Activated CD4-positive, CD25-positive, alpha-beta regulatory T cell (primary cell): ENCODE measurements at regions not wholly inside any gene's neighbourhood (a gene's known extent, or its start where the extent isn't known, plus 50 kb on each side); places are given as distances from the start of the nearest gene placed in this dataset.

Source experiments
- DNase-seq, 4 experiments: peaks; one replicate each; lab custom pipeline; 2025; lab: John Stamatoyannopoulos, UW

DNA sequence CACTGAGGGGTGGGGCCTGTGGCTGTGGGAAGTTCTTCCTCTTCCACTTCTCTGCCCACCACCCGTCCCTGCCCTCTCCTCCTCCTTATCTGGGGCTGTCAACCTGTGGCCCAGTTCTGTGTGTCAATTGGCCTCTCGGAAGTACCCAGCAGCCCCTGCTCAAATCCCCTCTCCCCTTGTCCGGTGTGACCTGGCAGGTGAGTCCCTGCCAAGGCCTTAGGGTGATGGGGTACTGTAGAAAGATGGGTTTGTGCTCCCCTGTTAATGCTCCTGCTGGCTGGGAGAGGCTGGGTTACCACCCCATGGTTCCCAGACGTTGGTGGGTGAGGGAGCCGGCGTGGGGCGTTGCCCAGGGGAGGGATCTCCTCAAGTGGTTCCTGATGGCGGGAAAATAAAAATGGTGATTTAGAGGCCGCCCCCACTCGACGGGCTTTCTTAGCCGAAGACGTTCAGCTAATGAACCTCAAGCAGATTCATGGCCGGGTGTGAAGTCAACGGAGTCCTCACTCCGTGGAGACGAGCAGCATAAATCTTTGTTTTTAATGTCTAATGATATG, 141.2 kb downstream of the URI1 start:
- DNase-seq, result no peak

DNA sequence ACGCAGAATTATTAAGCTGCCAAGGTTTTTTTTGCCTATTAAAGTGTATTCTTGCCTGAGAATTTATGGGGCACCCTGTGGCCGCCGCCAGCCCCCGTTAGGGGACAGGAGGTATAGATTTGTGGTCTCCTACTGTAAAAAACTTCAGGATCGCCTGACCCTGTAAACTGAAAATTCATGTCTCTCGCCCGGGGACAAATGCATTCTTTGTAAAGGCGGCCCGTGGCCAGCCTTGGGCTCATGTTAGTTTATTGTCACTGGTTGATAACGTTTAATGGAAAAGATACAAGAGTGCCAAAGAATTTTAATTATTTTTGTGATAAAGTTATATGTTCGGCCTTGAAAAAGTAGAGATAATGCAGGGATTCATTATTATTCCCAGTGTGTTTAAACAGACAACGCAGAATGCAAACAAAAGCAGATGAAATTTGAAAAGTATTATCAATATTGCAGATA, 141.7 kb downstream of the URI1 start:
- DNase-seq, result no peak

DNA sequence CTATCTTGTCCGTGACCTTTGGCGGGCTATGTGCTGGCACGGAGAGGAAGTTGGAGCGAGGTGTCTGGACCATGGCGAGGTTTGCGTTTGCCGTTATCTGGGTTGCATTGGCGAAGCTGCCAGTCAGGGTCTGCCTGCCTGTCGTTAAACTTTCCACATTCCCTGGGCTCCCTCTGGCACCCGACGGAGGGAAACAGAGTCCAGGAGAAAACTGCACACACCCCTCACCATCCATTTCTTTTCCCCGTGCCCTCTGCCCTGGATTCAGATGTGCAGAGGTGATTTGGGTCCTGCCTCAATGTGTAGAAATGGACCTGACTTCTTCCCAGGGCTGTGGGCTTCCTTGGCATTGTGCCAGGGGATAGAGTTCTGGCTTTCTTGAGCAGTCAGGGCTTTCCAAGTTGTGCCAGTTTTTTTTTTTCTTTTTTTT, 142.4 kb downstream of the URI1 start:
- DNase-seq, result no peak

DNA sequence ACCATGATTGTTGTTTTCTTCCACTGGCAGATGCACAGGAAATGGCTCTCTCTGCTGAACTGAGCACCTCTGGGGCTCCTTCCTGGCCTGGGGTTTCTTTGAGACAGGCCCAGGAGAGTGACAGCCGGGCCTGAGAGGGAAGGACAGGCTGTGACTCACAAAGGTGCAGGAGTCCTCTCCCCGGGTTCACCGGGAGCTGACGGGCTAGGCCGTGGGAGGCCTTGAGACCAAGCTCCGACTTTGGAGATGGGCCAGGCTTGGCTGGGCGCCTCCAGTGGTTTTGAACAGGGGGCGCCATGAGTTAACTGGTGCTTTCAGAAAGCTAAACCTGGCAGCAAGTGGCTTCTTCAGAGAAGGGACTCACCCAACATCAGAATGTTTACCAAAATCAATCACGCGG, 143.4 kb downstream of the URI1 start:
- DNase-seq, result no peak

DNA sequence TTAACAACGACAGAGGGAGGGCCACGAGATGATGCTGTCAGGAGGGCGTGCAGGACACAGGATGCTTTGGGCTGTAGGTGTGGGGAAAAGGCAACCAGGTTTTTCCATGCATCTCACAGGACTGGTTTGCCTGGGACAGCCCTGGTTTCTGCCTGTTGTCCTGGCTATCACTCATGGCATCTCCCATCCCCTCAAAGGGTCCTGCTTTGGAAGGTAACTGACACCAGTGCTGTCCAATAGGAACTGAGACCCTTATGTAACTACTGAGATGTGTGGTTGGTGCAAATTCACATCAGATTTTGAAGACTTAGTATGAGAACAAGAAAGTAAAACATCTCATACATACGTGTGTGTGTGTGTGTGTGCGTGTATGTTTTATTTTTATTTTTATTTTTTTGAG, 144.2 kb downstream of the URI1 start:
- no peak for DNase-seq

DNA sequence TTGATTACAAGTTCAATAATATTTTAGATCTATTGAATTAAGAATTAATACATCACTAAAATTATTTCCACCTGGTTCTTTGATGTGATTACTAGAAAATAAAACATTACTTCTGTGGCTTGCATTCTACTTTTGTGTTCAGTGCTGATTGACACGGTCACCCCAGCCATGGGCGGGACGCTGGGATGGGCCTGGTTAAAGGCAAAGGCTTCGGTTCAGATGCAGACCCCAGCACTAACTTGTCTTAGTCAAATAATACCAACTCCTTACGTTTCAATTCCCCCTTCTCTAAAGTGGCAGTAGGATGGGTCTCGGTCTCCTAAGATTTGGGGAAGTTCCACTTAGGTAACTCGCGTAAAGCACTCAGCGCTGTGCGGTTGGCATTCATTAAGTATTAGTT, 144.9 kb downstream of the URI1 start:
- DNase-seq, result no peak

DNA sequence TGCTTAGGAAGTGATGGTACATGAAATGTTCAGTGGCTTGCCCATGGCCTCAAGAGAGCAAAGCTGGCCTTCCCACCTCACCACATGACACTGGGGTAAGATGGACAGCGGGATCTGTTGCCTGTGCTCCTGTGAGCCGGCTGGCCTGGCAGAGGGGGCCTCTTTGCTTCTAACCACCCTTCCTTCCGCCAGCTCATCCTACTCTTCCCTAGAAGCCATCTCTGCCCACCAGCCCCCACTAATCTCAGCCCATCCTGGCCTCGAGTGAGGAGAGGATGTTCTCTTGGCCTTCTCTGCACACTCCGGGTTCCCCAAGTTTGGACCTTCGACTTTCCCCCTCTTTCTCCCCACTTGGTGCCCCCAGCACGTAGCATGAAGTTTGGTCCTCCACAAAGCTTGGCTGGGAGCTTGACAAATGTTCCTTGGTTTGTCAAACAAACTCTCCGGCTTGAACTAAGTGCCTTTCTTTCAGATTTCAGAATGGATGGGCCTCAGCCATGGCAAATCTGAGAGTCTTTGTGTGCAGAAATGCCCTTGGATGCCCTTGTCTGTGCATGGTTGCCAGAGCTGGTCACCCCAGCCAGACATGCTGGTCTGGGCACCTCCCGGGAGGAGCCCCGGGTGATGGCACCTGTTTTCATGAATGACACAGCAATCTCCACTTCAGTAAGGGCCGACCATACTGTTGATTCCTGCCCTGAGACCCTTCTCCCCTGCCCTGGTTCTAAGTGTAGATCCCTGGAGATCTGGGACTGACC, 145.5 kb downstream of the URI1 start:
- DNase-seq, result no peak

DNA sequence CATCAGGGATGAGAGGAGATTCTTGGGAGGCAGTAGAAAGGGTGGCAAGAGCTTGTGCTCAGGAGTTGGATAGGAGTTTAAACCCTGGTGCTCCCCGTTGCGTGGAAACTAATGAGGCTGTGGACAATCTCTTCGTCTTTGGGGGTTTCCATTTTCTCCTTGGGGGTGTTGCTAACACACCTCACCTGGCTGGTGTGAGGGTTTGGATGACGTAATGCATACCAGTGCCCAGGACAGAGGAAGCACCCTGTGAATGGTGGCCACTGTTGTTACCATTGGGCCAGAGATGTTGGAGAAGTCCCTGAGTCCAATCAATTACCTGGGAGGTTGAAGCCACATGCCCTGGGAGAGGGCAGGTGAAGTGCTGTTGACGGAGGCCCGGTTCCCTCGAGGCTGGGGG, 146.5 kb downstream of the URI1 start:
- DNase-seq, result no peak

DNA sequence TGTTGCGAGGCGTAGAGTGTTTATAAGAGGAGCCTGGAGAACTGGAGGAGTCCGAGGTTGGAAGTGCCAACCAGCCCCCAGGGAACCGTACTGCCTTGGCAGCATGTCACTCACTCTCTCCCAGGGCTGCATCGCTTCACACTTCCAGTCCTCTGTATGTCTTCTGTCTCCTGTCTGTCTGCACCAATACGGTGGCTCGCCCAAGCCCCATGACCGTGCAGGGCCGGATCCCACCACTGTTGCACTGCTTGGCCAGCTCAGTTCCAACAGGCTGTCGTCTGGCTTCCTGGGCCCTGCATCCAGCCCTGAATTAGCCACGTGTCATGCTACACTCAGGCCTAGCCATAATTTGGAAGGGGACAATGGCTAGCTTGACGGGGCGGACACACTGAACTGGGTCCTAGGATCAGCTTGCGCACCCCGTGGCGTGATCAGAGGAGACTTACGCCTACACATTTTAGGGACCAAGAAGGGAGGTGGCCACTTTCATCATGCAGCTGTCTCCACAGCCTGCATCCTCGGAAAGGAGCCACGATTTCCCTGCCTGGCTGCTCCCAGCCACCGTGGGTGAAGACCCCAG, 147.1 kb downstream of the URI1 start:
- no peak for DNase-seq

DNA sequence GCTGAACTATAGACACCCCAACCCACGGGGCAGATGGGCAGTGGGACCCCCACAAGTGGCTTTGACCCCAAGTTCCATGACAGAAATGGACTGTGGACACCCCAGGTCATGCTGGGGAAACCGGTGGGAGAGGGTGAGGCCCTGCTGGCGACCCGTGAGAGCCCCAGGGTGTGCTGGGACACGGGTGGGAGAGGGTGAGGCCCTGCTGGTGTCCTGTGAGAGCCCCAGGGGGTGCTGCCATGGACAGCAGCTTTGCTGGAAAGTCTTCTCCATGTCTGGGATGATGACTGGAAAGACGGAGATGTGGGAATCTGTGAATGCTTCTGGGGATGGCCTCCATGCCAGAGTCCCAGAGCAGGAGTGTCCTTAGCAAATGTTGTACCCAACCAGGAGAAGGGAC, 148.4 kb downstream of the URI1 start:
- DNase-seq, result no peak

DNA sequence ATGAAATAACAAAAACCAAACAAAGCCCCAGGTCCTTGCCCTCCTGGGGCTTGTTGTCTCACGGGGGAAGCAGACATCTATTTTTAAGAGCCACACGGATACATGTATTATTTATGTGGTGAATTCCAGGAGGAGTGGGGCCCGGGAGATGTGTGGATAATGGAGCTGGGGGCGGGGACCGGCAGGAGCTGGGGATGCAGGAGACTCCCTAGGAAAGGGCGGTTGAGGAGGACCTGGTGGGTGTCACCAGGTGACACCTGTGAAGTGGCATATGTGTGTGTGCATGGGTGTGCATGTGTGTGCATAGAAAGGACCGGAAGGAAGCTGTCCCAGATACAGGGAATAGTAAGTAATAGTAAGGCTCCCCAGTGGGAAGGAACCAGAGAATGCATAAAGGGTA, 148.9 kb downstream of the URI1 start:
- DNase-seq, result no peak

DNA sequence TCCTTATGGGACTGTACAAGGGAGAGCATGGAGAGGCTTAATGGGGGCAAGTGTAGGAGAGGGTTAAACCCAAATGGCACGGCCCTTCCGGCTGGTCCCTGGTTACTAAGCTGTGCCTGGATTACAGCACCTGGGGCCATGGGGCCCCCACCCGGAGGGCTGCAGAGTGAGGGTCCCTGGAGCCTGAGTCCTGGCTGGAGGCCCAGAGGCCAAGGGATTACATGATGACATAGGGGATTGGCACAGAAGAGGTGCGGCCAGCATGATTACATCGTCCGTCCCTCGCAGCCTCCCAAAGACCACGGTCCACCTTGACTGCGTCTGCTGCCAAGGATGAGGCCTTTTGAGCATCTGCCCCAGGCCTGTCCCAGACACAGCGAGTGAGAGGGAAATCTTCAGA, 149.4 kb downstream of the URI1 start:
- DNase-seq, result no peak

DNA sequence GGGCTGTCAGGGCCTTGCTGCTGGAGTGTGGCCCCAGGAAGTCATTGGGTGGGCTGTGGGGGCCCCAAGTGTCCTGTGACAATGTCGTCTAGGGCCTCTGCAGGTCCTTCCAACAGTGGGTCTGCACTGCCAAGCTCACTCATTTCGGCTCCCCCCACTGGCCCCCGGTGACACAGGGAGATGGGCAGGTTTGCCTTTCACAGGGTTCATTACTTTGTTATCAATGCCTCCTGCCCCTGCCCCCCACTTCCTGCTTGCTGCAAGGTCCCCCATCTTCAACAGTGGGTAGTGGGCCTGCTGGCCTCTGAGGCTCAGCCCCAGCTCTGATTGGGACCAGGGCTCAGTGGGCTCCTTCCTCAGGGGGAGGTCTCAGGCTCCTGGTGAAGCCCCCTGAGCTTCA, 149.8 kb downstream of the URI1 start:
- no peak for DNase-seq

DNA sequence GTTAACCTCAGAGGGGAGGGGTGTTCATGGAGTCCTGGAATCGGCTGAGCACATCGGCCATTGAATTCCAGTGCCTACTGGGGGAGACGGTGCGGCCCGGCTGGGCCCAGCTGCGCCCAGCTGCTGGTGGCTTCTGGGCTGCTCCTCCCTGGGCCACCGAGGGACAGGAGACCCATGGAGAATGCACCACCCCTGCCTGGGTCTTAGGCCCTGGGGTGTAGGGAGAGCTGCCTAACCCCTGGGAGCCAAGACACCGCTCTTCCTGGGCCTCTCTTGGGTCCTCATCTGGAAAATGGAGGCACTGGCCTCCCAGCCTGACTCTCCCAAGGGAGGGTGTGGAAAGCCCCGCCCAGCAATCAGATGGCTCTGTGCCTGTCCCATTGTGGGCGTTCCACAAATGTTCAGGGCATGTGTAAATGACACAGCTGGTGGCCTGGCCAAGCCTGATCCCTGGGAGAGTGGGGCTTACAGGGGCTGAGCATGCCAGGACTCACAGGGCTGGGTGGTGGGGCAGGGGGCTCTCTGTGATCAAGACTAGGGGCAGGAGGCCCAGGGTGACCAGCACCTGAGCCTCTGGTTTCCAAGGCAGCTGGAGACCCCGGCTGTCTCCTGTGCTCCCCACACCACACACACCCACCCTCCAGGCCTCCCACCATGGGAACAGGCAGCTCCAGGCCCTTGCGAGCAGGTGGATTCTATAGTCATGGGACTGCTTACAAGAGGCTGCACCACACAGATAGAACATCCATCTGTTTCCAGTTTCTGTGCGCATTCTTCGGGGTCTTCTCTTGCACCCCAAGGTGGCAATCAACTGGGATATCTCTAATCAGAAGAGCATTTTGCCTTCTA, 150.9 kb downstream of the URI1 start:
- no peak for DNase-seq

DNA sequence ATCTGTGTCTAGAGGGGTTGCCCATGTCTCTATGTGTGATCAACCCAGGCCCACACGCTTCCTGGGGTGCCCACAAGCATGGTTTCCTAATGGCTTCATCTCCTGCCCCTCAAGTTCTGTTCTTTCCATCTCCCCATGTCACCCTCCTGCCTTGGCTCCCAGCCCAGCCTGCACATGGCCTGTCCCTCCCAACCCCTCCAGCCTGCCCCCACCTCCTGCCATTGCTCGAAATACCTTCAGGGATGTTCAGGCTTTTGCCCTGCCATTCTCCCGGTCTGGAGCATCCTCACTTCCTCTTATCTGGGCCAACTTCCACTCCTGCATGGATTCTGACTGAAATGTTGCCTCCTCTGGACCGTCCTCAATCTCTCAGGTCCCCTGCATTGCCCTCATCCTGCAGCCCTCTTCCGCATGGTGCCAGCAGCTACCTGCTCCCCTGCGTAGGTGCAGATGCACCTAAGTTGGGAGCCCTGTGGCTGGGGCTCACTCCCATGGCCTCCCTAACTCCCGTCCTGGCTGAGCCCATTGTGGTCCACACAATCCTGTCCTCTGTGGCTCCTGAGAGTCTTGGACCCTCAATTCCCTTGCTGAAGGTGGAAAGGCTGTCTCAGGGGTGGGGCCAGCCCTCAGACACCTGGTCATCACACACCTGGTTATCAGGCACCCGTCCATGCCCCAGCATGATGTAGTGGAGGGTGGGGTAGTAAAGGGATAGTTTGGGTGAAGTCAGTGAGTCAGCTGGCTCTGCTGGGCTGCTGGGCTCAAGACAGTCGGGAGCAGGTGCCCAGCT, 152.1 kb downstream of the URI1 start:
- no peak for DNase-seq

DNA sequence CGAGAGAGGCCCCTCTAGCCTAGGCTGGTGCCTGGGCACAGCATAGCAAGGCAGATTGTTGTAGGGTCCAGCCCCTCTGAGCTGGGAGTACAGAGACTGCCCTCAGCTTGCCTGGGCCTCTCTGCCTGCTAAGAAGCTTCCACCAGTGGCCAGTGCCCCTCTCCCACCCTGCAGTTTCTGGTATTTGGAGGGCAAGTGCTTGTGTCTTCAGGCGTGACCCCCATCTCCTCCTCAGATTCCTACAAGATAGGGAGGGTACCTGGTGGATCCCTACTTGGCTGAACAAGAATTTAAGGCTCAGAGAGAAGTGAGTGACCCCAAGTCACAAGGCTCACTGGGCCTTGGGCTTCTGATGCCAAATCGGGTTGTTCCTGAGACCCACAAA, 152.7 kb downstream of the URI1 start:
- no peak for DNase-seq

DNA sequence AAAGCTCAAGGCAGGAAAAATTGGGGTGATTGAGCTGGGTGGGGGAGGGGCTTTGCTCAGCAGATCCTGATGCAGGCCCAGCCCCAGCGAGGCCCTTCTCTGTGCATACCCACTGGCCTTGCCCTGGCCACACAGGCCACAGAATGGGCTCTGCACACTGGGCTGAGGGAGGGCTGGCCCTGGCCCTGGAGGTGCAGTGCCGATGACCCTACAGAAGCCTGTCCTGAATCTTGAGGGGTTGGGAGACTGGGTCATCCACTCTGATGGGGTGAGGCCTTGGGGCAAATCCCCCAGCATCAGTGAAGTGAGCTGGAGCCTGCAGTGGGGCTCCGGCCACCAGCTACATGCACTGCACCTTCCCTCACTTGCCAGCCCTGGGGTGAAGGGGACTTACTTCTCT, 153.1 kb downstream of the URI1 start:
- DNase-seq, result no peak

DNA sequence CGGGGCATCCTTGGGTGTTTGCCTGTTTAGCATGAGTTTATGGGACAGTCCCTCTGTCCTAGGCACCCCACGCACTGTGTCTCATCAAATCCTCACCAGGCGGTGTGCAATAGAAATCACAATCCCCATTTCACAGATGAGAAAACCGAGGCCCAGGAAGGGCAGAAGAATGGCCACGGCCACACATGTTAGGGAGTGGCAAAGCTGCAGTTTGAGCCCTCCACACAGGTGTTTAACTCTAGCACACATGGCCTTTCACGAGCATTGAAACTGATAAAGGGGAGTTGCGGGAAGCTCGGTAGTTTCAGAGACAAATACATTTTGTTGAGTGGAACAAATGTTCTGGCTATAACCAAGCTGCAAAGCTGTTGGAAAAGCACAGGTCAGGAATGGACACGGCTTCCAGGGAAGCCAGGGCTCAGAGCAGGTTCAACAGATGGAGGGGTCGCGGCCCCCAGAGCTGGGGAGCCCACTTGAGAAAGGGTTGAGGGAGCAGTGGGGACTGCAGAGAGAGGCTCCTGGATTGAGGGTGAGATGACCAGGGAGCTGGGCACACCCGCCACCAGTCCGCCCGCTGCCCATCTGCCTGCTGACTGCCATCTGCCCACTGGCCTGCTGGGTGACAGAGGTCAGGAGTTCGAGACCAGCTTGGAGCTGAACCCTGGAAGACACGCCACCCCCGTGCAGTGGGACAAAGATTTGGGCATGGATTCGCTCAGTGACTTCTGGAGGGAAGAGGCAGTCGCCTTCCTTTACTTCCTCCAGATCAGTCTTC, 154.7 kb downstream of the URI1 start:
- no peak for DNase-seq

DNA sequence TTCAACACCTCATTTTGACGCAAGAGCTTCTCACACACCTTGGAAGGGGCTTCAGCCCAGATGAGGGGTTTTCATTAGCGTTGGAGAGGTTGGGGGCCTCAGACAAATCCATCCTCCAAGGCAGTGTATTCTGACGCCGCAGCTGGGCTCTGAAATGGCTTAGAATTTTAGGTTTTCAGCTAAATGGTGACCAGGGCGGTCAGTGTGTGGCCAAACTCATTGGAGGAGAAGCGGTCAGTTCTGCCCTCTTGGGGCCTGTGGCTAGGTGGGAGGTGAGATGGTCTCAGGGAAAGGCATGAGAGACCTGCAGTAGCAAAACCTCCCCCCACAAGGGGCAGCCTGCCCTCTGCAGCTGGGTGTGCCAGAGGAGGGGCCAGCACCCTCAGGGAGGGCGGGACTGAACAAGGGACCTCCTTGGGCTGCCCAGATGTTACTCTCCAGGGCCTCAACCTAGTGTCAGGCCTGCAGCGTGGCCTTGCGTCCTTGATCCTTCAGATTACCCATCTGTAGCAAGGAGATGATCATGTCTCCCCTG, 155.8 kb downstream of the URI1 start:
- DNase-seq, result no peak

DNA sequence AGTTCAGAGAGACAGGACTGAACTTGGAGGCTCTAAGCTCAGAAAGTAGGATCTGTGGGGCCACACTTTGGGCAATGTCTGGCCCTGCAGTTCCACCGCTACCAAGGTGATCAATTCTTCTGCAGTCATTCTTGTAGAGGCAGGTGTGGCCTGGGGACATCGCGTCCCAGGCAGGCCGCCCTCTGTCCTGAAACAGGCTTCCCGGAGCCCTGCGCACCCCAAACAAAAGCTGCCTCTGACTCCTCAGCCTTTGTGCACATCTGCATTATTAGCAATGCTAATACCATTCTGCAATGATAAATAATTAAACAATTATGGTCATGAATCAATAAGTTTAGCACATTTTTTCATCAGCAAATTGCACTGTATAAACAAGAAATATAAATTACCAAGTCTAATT, 160.2 kb downstream of the URI1 start:
- DNase-seq, result no peak

DNA sequence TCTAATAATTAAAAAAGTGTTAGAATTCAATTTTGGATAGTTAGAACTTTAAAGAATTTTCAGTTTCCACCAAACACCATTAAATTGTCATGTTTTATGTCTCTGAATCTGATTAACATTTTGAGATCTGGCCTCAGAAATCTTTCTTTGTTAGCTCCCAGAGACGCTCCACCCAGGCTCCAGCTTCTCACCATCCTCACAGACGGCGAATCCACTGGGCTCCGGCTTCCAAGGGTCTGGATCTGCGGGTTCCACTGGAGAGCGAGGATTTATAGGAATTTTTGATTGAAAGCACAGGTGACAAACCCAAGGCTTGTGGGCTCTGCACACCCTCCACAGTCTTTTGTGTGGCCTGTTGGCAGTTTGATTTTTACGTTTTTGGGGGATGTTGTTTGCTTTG, 160.6 kb downstream of the URI1 start:
- DNase-seq, result no peak
